Keratinocyte (primary cell): ENCODE measurements at regions not wholly inside any gene's neighbourhood (a gene's known extent, or its start where the extent isn't known, plus 50 kb on each side); places are given as distances from the start of the nearest gene placed in this dataset.

Experiments used
- EZH2 ChIP-seq: IDR thresholded peaks from one replicate; pipeline ENCODE4 v1.6.1; 2012; ENCODE audit warnings: inconsistent platforms, mild to moderate bottlenecking, low read length, moderate library complexity
- TF ChIP-seq, protein P1 (sequence below), 3 experiments: IDR thresholded peaks in 1 of 3; conservative IDR thresholded peaks in 1 of 3; optimal IDR thresholded peaks in 1 of 3; 2 replicates in 2 of 3; 3 replicates in 1 of 3; pipeline versions ENCODE3 to v1.5.1; 2011; ENCODE audit warnings: low read length in 3 of 3, mild to moderate bottlenecking in 3 of 3, moderate library complexity in 2 of 3, control low read depth in 1 of 3, inconsistent platforms in 1 of 3; ENCODE audit not compliant: insufficient read depth in 2 of 3; ENCODE audit errors: extremely low read depth in 1 of 3

DNA sequence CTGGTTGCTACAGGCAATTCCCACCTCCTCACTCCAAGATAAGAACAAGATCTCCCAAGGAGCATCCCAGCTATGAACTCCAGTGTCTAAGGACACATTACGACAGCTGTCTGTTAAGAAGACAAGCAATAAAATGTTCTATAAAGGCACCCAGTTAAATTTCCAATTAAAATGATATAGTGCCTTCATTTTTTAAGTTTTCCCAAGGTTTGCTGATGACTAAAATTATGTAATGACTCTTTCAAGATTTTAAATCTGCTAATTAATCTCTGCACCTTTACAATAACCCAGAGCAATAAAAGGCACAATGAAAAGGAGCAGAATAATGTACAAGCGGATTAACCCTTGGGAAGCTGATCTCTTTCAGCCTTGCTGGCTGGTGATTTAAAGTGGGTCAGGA is 61.6 kb upstream of the REG3G start:
- TF ChIP-seq, protein P1, sequence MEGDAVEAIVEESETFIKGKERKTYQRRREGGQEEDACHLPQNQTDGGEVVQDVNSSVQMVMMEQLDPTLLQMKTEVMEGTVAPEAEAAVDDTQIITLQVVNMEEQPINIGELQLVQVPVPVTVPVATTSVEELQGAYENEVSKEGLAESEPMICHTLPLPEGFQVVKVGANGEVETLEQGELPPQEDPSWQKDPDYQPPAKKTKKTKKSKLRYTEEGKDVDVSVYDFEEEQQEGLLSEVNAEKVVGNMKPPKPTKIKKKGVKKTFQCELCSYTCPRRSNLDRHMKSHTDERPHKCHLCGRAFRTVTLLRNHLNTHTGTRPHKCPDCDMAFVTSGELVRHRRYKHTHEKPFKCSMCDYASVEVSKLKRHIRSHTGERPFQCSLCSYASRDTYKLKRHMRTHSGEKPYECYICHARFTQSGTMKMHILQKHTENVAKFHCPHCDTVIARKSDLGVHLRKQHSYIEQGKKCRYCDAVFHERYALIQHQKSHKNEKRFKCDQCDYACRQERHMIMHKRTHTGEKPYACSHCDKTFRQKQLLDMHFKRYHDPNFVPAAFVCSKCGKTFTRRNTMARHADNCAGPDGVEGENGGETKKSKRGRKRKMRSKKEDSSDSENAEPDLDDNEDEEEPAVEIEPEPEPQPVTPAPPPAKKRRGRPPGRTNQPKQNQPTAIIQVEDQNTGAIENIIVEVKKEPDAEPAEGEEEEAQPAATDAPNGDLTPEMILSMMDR (optimal IDR thresholded peaks at IDR 0.05 in 1 of 3, IDR thresholded peaks at IDR 0.05 in 1 of 3, conservative IDR thresholded peaks at IDR 0.05 in 1 of 3; ENCODE audit: extremely low read depth in 1 of 3, insufficient read depth in 2 of 3, low read length in 3 of 3) = no peak
- no peak for TF ChIP-seq EZH2
